D721Med (cell line): ENCODE measurements at regions not wholly inside any gene's neighbourhood (a gene's known extent, or its start where the extent isn't known, plus 50 kb on each side); places are given as distances from the start of the nearest gene placed in this dataset.

Experiments used
- DNase-seq: peaks from one replicate; pipeline ENCODE4 v3.0.0; 2011; ENCODE audit warnings: low spot score; ENCODE audit not compliant: insufficient read length
- FAIRE-seq: peaks from 2 replicates; lab custom pipeline; 2011; peaks lifted over from hg19 to GRCh38; lab: Jason Lieb, UNC
- CTCF ChIP-seq: IDR thresholded peaks from 2 replicates; pipeline ENCODE4 v1.5.1; 2012; ENCODE audit warnings: mild to moderate bottlenecking, control low read depth; ENCODE audit not compliant: insufficient read depth; ENCODE audit errors: missing control alignments

GRCh38 chr6:105838171-105838570, 248.0 kb upstream of the PRDM1 start:
- TF ChIP-seq CTCF: no peak
- DNase-seq: no peak
- no peak for FAIRE-seq

GRCh38 chr6:105836889-105837288, 249.2 kb upstream of the PRDM1 start:
- no peak for DNase-seq
- no peak for FAIRE-seq
- no peak for TF ChIP-seq CTCF

GRCh38 chr6:105836379-105836778, 249.8 kb upstream of the PRDM1 start:
- no peak for DNase-seq
- no peak for TF ChIP-seq CTCF
- FAIRE-seq: no peak

- no peak for DNase-seq
- peak; percentile 54 for TF ChIP-seq CTCF
- FAIRE-seq: no peak
These were observed 250.8 kb upstream of the PRDM1 start for GRCh38 chr6:105835373-105835772.

GRCh38 chr6:105833959-105834947, 251.9 kb upstream of the PRDM1 start:
- DNase-seq (no peak), FAIRE-seq (no peak)
- TF ChIP-seq CTCF: no peak

GRCh38 chr6:105832313-105832761, 253.8 kb upstream of the PRDM1 start:
- DNase-seq (no peak), FAIRE-seq (no peak)
- no peak for TF ChIP-seq CTCF
